Activated B cell treated with CpG ODN at 0.5 μM for 24 hours (primary cell): ENCODE measurements at regions not wholly inside any gene's neighbourhood (a gene's known extent, or its start where the extent isn't known, plus 50 kb on each side); places are given as distances from the start of the nearest gene placed in this dataset.
A peak's percentile ranks its signal among the peaks of the same experiment; 100 is the strongest.

Experiments
- ATAC-seq: fragments of 200-7000 bp; cut with Tn5 transposase; one replicate; pipeline ENCODE4 v1.10.0; 2021; ENCODE audit warnings: low read depth, mild to moderate bottlenecking, moderate library complexity
- CTCF ChIA-PET: fragments of 350-600 bp; sonication (Branson Sonifier 250); formaldehyde crosslinking; loops from one replicate; lab custom pipeline; 2021; ENCODE audit warnings: antibody characterized with exemption; lab: Charles Lee
- POLR2A ChIA-PET: fragments of 350-600 bp; sonication (Branson Sonifier 250); formaldehyde crosslinking; loops from one replicate; lab custom pipeline; 2021; ENCODE audit warnings: antibody characterized with exemption; lab: Charles Lee
- DNase-seq: peaks from one replicate; pipeline ENCODE4 v3.0.0; 2022
- H3K27ac Mint-ChIP-seq: one replicate; pipeline ENCODE4 v1.8.0; 2020; ENCODE audit warnings: mixed read lengths
- H3K27me3 Mint-ChIP-seq: one replicate; pipeline ENCODE4 v1.8.0; 2021; ENCODE audit warnings: mixed read lengths
- H3K36me3 Mint-ChIP-seq: one replicate; pipeline ENCODE4 v1.8.0; 2021; ENCODE audit warnings: low read depth, mixed read lengths
- H3K4me1 Mint-ChIP-seq: one replicate; pipeline ENCODE4 v1.8.0; 2021; ENCODE audit warnings: mixed read lengths
- H3K4me3 Mint-ChIP-seq: one replicate; pipeline ENCODE4 v1.8.0; 2020; ENCODE audit warnings: mild to moderate bottlenecking, mixed read lengths
- H3K9me3 Mint-ChIP-seq: one replicate; pipeline ENCODE4 v1.8.0; 2020; ENCODE audit warnings: mixed read lengths
- CTCF ChIP-seq: fragments of 200-600 bp; IDR thresholded peaks from one replicate; pipeline ENCODE4 v1.8.0; 2022; ENCODE audit warnings: antibody characterized with exemption, mild to moderate bottlenecking
- intact Hi-C: fragments of 100-400 bp; cut with micrococcal nuclease; formaldehyde crosslinking; loops from one replicate; pipeline ENCODE4 v1.15.1; 2024

- no peaks in the 10 kb centered on the region for H3K27me3 Mint-ChIP-seq
- CTCF ChIA-PET = interaction anchor here (0.8 to 1.5 kb wide), 7 partner anchors 13 to 289 kb away, joined by 3 to 5 read pairs (median 3); no protein-coding TSS in a partner anchor
- intact Hi-C loops = loop anchor here (1.0 to 5.0 kb wide), 7 partner anchors 13 to 329 kb away; no protein-coding TSS in a partner anchor
- DNase-seq = no peak
- H3K9me3 Mint-ChIP-seq = no peaks in the 10 kb centered on the region
- H3K27ac Mint-ChIP-seq = peak overlapping the region; percentile 81
- POLR2A ChIA-PET = interaction anchor here (0.7 to 7.9 kb wide), 16 partner anchors 10 to 345 kb away, joined by 3 to 111 read pairs (median 6); no protein-coding TSS in a partner anchor
- peaks cover 51% of the 10 kb centered on the region for H3K4me1 Mint-ChIP-seq
- TF ChIP-seq CTCF = no peak
- peak; percentile 91 for ATAC-seq
- no peaks in the 10 kb centered on the region for H3K36me3 Mint-ChIP-seq
- peak overlapping the region; percentile 66 for H3K4me3 Mint-ChIP-seq
Observed at GRCh38 chr12:24705741-24706358, 243.1 kb downstream of the BCAT1 start.

- no peak for DNase-seq
- H3K27ac Mint-ChIP-seq = peak overlapping the region; percentile 81
- H3K9me3 Mint-ChIP-seq = no peaks in the 10 kb centered on the region
- ATAC-seq = peak; percentile 13
- intact Hi-C loops = loop anchor here (1.0 to 5.0 kb wide), 7 partner anchors 14 to 328 kb away; no protein-coding TSS in a partner anchor
- no peaks in the 10 kb centered on the region for H3K36me3 Mint-ChIP-seq
- ChIA-PET POLR2A (interaction anchor here (0.7 to 7.9 kb wide), 16 partner anchors 9 to 344 kb away, joined by 3 to 111 read pairs (median 6); no protein-coding TSS in a partner anchor), CTCF (interaction anchor here (0.8 to 1.5 kb wide), 6 partner anchors 14 to 288 kb away, joined by 3 to 5 read pairs (median 3); no protein-coding TSS in a partner anchor)
- TF ChIP-seq CTCF = no peak
- H3K27me3 Mint-ChIP-seq = no peaks in the 10 kb centered on the region
- H3K4me3 Mint-ChIP-seq = peak overlapping the region; percentile 66
- H3K4me1 Mint-ChIP-seq = peaks cover 47% of the 10 kb centered on the region
Observed at GRCh38 chr12:24705216-24705615, 243.7 kb downstream of the BCAT1 start.

- Mint-ChIP-seq H3K4me3 (no peak overlapping the region), H3K9me3 (no peaks in the 10 kb centered on the region), H3K27ac (no peak overlapping the region), H3K36me3 (no peaks in the 10 kb centered on the region), H3K27me3 (no peaks in the 10 kb centered on the region), H3K4me1 (peaks cover 40% of the 10 kb centered on the region)
- POLR2A ChIA-PET = no interaction called here
- intact Hi-C loops = no loop called here
- ATAC-seq = no peak
- CTCF ChIA-PET = no interaction called here
- DNase-seq = no peak
- TF ChIP-seq CTCF = no peak
Observed at GRCh38 chr12:24701343-24701742, 247.6 kb downstream of the BCAT1 start.

GRCh38 chr12:24698972-24699371 lies 249.9 kb downstream of the BCAT1 start:
- ATAC-seq = no peak

More at GRCh38 chr12:24698972-24699371, 249.9 kb downstream of the BCAT1 start:
- Mint-ChIP-seq H3K27ac (no peak overlapping the region), H3K4me1 (peaks cover 20% of the 10 kb centered on the region), H3K9me3 (no peaks in the 10 kb centered on the region), H3K4me3 (no peak overlapping the region), H3K27me3 (no peaks in the 10 kb centered on the region), H3K36me3 (no peaks in the 10 kb centered on the region)
- TF ChIP-seq CTCF = no peak
- intact Hi-C loops = no loop called here
- CTCF ChIA-PET = no interaction called here
- POLR2A ChIA-PET = interaction anchor here (0.6 kb wide), 1 partner anchor 136 kb away, joined by 11 read pairs; no protein-coding TSS in a partner anchor
- DNase-seq = no peak
